OCI-LY7 (cell line): ENCODE measurements at regions not wholly inside any gene's neighbourhood (a gene's known extent, or its start where the extent isn't known, plus 50 kb on each side); places are given as distances from the start of the nearest gene placed in this dataset.

ENCODE experiments used
- CTCF ChIP-seq: fragments of 200-600 bp; sonication (generic); conservative IDR thresholded peaks from 2 replicates; pipeline ENCODE4 v1.5.1; 2014; ENCODE audit warnings: mild to moderate bottlenecking, antibody characterized with exemption, low read length, moderate library complexity, mixed read lengths
- EZH2phosphoT487 ChIP-seq: fragments of 200-600 bp; sonication (generic); IDR thresholded peaks from 2 replicates; pipeline ENCODE4 v1.6.1; 2018; ENCODE audit warnings: low read depth, borderline replicate concordance, mild to moderate bottlenecking, mixed run types, antibody characterized with exemption, low read length, moderate library complexity, mixed read lengths

- no peak for TF ChIP-seq CTCF
- no peak for TF ChIP-seq EZH2phosphoT487
Observed at GRCh38 chr12:76649099-76649498, 89.5 kb upstream of the OSBPL8 start.
